GM21529 (cell line): ENCODE measurements at regions not wholly inside any gene's neighbourhood (a gene's known extent, or its start where the extent isn't known, plus 50 kb on each side); places are given as distances from the start of the nearest gene placed in this dataset.

Source experiments
- ATAC-seq: cut with Tn5 transposase; IDR thresholded peaks from one replicate; pipeline ENCODE4 v1.9.1; 2021; ENCODE audit not compliant: unreplicated experiment

- no peak for ATAC-seq
Measured at GRCh38 chr11:112507281-112507680, 246.6 kb upstream of the PLET1 start.

GRCh38 chr11:112508750-112509149 is 248.1 kb upstream of the PLET1 start:
- ATAC-seq: no peak

DNA sequence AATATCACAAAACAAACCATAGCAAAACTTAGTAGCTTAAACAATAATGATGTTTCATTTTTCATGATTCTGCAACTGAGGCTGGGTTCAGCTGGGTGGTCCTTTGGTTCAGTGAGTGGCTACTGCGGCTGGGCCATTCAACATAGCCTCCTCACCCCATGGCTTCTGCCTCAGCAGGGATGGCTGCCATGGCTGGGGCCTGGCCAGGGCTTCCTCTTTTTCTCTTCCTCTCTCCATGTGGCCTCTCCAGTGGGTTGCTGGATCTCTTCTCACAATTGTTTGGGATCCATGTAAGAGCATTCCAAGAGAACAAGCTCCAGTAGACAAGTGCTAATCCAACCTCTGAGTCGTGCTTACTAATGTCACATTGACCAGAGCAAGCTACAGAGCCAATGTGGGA is 248.6 kb upstream of the PLET1 start:
- no peak for ATAC-seq

GRCh38 chr11:112511271-112511670 is 250.6 kb upstream of the PLET1 start:
- ATAC-seq: no peak

- ATAC-seq: no peak
Measured at GRCh38 chr11:112511911-112512310, 251.3 kb upstream of the PLET1 start.

- ATAC-seq: no peak
Measured at GRCh38 chr11:112513417-112513816, 252.8 kb upstream of the PLET1 start.

- ATAC-seq: no peak
Measured at GRCh38 chr11:112514011-112514740, 253.5 kb upstream of the PLET1 start.

DNA sequence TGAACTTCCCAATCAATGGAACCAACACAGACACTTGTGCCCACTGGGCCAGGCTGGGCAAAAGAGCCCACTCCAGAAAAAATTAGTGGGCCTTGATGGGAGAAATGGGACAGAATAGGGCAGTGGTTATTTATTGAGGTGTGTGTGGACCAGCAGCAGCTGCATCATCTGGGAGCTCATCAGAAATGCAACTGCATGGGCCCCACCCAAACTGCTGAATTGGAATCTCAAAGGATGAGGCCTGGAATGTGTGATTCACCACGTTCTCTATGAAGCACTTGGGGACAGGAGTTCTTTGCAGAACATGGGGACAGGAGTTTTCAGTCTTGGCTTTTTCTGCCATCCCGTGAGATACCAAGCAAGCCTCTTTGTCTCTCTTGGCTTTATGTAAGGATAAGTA is 255.6 kb upstream of the PLET1 start:
- no peak for ATAC-seq

DNA sequence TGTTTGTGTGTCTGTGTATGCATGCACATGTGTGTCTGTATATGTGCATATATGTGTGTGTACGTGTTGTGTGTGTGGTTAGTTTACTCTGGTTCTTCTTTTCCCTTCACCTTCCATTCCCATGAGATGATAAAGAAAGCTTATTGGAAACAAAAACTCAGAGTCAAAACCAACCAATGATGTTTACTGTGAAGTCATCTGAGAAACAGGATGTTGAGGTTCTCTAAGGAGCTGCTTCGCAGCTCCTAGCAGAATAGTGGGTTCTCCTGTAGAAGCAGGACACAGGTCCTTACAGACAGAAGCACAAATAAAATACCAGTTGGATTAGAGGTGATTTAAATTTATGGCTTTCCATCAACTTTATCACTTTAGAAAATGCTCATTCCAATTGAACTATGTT is 256.1 kb upstream of the PLET1 start:
- no peak for ATAC-seq

DNA sequence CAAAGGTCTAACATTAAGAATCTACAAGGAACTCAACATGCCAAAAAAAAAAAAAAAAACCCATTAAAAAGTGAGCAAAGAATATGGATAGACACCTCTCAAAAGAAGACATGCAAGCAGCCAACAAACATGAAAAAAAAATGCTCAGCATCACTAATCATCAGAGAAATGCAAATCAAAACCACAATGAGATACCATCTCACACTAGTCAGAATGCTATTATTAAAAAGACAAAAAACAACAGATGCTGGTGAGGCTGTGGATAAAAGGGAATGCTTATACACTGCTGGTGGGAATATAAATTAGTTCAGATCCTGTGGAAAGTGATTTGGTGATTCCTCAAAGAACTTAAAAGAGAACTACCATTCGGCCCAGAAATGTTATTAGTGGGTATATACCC is 257.7 kb upstream of the PLET1 start:
- no peak for ATAC-seq

DNA sequence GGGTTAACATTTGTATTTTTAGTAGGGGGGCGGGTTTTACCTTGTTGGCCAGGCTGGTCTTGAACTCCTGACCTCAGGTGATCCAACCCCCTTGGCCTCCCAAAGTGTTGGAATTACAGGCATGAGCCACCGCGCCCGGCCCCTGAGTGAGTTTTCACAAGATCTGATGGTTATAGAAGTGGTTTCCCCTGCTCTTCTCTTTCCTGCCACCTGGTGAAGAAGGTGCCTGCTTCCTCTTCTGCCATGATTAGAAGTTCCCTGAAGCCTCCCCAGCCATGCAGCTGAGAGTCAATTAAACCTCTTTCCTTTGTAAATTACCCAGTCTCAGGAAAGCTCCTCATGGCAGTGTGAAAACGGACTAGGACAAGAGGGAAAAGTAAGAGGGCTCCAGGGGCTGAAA is 259.1 kb upstream of the PLET1 start:
- no peak for ATAC-seq

DNA sequence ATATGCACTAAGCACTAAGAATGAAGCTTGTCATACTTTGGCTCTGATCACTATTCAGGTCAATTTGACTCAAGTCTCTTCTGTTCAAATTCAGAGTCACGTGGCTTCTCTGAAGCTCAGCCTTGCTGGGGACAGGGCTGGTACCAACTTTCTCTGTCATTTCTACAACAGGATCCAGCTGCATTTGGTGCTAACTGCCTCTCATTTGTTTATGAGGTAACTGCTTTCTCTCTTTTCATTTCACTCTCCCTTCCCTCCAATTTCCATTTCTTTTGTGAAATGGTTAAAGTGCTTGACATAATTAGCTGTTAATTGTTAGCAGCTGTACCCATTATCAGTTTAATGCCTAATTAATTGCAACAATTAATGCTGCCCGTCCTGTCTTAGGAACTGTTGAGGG is 259.7 kb upstream of the PLET1 start:
- ATAC-seq: no peak

GRCh38 chr11:112522536-112522935 is 261.9 kb upstream of the PLET1 start:
- ATAC-seq: no peak

DNA sequence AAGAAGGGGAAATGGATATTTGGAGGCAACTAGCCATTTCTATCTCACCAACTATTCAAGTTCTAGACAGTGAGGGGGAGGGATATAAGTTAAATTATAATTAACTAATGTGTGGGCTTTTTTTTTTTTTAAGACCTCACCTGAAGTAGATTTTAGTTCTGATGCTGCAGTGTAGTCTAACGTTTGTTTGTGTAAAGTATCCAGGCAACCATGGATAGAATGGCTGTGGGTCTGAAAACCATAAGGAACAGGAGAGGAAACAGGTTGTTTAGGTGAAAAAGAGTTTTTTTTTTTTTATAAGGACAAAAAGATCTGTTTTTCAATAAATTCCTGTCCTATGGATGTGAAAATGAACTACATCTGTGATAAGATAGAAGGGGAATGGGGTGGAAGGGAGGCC is 262.4 kb upstream of the PLET1 start:
- no peak for ATAC-seq

- ATAC-seq: no peak
Measured at GRCh38 chr11:112523477-112523876, 262.8 kb upstream of the PLET1 start.

DNA sequence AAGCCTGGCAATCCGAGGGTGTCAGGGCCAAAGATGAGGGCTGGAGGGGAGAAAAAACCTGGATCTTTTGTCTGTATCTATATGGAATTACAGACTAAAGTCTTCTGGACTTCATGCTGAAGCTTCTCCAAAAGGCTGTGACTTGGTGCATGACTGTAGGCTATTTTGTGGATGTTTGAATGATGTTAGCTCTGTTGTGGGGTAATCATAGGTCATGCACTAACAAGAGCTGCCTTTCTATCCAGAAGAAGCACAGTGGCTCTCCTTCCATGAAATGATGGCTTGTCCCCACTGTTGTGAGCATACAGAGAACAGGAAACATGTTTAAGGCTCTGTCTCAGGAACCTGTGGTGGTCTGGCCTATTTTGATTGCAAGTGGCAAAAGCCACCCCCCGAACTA is 263.3 kb upstream of the PLET1 start:
- ATAC-seq: no peak

GRCh38 chr11:112524798-112525197 is 264.1 kb upstream of the PLET1 start:
- no peak for ATAC-seq

- no peak for ATAC-seq
Measured at GRCh38 chr11:112525270-112525669, 264.6 kb upstream of the PLET1 start.

DNA sequence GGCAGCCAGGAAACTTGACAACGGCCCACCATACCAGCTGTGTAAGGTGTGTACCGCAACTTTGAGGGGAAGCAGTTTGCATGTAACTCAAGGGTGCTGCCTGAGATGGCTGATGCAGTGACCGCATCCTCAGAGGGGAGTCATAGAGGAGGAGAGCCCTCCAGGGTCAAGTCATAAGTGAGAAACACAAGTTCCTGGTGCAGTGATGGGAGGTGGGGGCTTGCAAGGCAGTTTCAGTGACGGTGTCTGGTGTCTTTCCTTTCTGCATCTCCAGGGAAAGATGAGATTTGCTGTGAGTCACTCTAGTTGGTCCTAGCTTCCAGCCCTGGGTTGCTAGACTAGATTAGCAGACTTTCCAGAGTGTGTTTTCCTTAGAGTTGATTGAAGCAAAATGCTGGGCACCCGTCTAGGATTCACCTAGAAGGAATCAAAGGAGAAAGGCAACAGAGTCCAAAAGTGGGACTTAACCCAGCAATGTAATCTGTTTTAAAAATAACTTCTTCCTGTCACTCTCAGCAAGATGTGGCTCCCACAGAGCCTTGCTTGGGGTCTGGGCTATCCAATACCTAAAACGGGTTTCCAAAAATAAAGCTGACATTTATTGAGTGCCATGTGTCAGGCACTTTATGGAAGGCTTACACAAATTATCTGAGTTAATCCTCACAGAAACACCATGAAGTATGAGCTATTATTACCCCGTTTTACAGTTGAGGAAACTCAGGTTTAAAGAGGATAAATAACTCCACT is 265.4 kb upstream of the PLET1 start:
- no peak for ATAC-seq

- no peak for ATAC-seq
Measured at GRCh38 chr11:112526699-112527416, 266.2 kb upstream of the PLET1 start.

GRCh38 chr11:112529071-112529470 is 268.4 kb upstream of the PLET1 start:
- no peak for ATAC-seq

DNA sequence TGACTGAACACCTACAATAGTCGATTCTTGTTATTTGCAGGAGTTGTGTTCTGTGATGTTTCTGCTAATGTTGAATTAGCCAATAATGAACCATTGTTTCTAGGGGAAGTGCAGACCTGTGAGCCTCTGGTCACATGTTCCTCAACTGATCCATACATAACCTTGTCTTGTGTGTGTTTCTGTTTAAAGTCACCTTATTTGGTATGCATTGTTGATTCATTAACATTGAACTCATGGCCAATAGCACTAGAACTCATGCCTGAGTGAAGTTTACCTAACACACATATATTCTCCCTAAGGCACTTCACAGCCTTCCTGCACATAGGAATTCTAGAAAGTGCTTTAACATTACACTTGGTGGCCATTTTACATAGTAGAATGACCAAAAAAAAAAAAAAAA is 271.8 kb upstream of the PLET1 start:
- ATAC-seq: no peak
